Stimulated activated naive CD4-positive, alpha-beta T cell (primary cell): ENCODE measurements at regions not wholly inside any gene's neighbourhood (a gene's known extent, or its start where the extent isn't known, plus 50 kb on each side); places are given as distances from the start of the nearest gene placed in this dataset.
"Not testable (repeated sequence)": the region's sequence is repeated elsewhere in the genome, so short reads cannot be mapped to it uniquely, and the experiment has no call there.

Experiments
- DNase-seq, 6 experiments: peaks; one replicate each; lab custom pipeline; 2025; lab: John Stamatoyannopoulos, UW

GRCh38 chr6:75031102-75031501 lies 174.8 kb downstream of the COL12A1 start:
- not testable (repeated sequence) for DNase-seq

DNA sequence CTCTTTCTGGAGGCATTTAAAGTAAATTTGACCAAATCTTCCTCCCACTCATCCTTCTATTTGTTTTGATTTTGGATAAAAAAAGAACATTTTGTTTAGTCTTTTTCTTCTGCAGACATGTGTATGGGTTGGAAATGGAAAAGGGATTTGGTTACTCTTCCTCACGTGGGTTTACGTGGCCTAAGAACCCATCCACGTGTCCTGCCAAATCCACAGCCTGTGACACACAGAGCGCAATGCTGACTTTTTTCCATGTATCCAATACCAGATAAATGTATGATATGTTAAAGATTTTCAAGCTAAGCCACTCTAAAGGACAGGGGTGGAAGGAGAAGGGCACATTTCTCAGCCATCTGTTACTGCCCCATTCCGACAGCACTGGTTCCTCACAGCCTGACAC lies 176.5 kb downstream of the COL12A1 start:
- no peak for DNase-seq

DNA sequence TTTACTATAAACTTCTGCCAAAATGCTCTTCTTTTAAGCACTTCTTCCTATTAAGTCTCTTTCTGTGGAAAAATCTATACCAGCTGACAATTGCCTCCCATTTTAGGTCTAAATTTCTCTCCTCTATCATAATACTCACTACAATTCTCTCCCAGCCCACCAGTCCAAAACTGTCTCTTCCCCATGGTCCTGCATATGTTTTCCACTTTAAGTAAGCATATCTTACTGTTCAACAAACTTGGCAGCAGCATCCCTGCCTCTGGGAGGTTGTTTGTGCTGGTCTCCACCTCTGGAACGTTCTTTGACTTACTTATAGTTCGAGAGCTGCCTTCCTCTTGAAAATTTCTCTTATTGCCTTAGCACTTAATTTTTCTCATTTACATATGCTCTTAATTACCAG lies 180.5 kb downstream of the COL12A1 start:
- DNase-seq = no peak

DNA sequence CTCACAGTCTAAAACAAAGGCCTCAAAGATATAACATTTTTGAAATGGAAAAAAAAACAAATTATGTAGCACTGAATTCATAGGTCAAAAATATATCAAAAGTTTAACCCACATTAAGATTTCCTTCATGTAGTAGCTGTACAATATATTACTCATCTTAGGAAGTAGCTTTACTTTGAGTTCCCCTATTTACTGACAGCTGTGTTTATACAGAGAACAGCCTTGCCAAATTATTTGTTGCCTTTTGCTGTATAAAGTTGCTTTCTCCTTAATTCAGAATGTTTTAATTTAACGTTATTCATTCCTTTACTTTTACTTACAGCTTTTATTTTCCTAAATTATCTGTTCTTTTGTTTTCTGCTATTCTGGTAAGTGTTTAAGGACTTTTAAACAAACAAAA lies 181.0 kb downstream of the COL12A1 start:
- no peak for DNase-seq

DNA sequence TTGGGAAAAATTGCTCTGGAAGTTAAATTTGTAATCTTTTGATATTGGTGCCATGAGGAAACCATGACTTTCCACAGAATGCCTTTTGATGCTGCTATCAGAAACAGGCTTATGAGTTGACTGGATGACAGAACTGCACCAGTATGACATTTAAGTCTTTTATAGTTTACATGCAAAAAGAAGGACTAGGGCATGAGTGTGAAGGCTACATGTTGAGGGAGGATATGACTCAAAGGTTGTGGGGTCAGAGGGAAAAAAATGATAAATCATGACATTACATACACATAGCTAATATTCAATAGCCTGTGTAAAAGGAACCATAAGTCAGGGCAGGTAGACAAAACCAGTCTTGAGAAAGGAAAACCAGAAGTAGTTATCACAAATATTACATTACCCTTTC lies 182.2 kb downstream of the COL12A1 start:
- no peak for DNase-seq

DNA sequence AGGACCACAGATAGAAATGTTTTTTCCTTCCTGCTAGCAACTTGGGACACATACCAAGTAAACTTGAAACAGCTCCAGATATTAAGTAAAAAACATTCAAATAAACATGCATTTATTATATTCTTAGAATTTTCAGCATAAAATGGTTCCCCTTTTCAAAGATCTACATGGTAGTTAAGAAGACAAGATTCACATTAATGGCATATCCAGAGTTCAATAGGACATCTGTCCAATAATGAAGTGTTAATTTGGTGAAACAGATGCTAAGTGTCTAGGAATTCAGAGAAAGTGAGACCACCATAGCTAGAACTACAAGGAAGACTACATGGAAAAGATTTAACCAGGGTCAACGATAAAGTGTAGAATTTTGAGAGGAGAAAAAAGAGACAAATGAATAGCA lies 184.9 kb downstream of the COL12A1 start:
- no peak for DNase-seq

- no peak for DNase-seq
Observed at GRCh38 chr6:75020376-75020775, 185.5 kb downstream of the COL12A1 start.

- no peak for DNase-seq
Observed at GRCh38 chr6:75012018-75012417, 193.8 kb downstream of the COL12A1 start.

DNA sequence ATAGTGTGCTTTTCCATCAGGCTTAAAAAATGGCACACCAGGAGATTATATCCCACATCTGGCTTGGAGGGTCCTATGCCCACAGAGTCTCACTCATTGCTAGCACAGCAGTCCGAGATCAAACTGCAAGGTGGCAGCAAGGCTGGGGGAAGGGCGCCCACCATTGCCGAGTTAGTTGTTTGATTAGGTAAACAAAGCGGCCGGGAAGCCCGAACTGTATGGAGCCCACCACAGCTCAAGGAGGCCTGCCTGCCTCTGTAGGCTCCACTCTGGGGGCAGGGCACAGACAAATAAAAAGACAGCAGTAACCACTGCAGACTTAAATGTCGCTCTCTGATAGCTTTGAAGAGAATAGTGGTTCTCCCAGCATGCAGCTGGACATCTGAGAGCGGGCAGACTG lies 201.9 kb downstream of the COL12A1 start:
- DNase-seq = not testable (repeated sequence)

- no peak for DNase-seq
Observed at GRCh38 chr6:74997646-74998045, 208.2 kb downstream of the COL12A1 start.

DNA sequence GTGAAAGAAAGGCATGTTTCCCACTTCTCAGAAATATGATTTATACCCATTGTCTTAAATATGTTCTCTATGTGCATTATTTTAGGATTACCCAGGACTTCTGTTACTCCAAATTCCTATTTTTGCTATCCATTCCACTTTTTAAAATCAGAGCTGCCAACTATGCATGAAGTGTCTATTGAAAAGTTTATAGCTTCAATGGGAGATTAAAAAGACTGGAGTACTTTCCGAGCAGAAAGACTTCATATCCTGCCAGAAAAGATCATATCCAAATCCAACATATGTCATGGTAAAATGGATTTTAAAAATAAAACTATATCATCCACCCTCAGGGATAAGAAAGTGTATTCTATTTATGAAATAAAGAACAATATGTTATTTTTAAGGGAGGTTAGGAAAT lies 212.7 kb downstream of the COL12A1 start:
- DNase-seq = no peak

DNA sequence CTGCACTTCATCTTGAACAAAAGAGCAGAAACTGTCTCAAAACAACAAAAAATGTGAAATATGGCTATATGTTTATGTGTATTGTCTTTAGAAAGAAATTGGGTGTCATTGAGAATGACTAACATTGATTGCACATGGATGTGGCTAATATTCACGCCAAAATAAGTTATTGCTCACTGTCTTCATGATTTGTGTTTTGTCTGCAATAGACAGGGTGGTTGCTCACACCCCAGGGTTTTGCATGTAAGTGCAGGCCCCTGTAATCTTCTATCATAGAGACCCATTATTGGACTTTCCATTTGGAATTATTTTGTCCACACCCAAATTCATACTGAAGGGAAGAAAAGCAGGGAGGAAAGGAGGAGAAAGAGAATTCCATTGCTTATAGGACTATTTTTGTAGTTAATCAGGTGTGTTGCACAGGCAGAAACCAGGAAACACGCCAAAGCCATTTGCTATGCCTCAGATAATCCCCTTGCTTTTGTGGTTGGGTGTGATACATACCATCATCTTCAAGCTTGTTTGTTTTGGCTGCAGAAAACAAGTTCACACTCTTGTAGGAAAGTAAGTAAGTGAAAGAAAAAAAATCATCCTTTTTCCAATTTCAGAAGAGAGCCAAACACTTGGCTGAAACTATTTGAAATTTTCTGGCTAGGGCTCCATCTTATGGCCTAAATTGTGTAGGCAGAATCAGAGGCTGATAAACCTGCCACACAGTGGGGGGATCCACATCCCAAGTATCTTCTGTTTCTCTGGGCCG lies 214.1 kb downstream of the COL12A1 start:
- DNase-seq = no peak

DNA sequence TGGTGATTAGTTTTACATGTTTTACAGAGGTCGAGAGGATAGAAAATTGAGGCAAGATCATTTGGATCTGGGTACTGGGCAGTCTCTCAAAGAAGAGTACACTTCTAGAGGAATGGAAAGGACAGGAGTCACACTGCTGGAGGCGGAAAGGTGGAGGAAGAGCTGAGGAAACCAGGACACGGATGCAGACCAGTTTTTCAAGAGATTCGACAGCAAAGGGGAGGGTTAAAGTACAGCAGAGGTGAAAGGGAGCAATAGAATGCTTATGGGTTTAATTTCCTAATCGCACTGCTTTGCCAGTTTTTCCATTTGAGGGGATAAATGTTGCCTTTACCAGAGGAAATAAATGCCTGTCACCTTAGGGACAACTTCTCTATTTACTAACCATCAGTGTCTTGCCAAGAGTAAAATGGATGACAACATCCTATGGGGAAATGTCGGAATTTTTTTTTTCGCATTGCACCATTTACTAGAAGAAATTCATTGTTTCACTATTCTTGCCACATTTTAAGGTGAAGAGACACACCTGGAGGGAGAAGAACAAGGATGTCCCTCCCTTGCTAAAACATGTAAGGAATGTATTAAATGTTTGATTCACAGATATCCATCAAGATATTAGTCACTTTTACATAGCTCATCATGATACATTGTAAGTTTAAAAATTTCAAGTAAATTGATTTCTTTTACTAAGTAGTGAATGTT lies 226.6 kb downstream of the COL12A1 start:
- no peak for DNase-seq

- no peak for DNase-seq
Observed at GRCh38 chr6:74976701-74977100, 229.2 kb downstream of the COL12A1 start.

- no peak for DNase-seq
Observed at GRCh38 chr6:74976026-74976425, 229.8 kb downstream of the COL12A1 start.

GRCh38 chr6:74973591-74973990 lies 232.3 kb downstream of the COL12A1 start:
- DNase-seq = no peak

- no peak for DNase-seq
Observed at GRCh38 chr6:74971633-74972032, 234.2 kb downstream of the COL12A1 start.

DNA sequence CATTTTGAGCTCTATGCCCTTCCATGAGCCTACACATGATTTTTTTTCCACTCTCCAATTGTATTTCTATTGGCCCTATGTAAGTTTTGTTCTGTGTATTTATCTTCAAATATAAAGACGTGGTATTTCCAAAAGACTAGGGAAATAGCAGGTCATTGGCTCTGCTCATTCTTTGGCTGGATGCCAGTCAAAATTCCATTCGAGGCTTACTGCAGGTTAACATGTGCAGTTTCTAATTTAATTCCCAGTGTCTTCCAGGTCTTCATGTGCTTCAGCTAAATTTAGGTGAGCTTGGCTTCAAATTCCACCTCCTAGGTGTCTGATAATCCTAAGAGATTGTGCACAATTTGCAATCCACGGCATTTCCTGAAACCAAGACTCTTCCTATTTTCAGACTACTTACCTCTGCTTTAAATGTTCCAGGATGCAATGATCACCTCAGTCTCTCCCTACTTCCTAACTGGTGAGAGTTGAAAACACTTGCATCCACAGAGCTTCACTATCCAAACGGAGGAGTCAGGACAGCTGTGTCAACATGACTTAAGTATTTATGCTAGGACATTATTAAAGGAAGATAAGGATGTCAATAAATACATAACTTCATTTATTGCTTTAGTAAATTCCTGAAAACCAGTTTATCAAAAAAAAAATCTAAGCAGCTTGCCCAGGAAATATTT lies 236.1 kb downstream of the COL12A1 start:
- DNase-seq = no peak

DNA sequence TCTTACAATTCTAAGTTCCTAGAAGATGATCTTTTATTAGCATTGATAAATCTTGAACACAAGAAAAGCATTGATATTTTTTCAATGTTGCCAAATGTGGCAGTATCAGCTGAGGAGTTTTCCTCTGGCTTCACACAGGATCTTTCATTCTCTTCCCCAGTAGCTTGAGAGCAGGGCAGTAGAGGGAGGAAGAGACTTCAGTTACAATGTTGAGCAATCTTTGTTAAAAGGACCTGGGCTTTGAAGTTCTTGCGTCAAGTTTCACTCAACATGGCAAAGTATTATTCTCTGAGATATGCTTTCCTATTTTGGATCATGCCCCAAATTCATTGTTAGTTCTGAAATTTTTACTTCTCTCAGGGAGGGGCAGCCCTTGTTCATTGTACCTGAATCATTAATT lies 238.0 kb downstream of the COL12A1 start:
- no peak for DNase-seq

DNA sequence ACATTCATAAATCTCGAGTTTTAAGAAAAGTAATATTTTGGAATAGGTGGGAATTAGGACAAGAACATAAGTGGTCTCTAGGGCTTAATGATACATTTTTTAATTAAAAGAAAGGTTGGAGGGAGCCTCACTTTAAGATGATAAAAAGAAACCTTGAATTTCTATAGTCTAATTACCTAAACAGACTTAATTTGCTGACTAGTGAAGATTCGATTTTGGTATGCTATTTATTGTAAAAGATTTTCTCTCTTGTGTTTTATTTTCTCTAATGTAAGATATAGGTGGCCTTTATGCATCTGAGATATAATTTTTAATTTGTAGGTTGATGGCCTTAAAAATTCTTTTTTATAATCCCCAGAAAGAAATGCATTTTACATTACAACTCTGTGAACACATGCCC lies 239.1 kb downstream of the COL12A1 start:
- no peak for DNase-seq

- no peak for DNase-seq
Observed at GRCh38 chr6:74964871-74965441, 240.9 kb downstream of the COL12A1 start.

GRCh38 chr6:74956559-74957428 lies 249.1 kb downstream of the COL12A1 start:
- no peak for DNase-seq
